WI38 (cell line): ENCODE measurements at regions not wholly inside any gene's neighbourhood (a gene's known extent, or its start where the extent isn't known, plus 50 kb on each side); places are given as distances from the start of the nearest gene placed in this dataset.
"Not testable (repeated sequence)": the region's sequence is repeated elsewhere in the genome, so short reads cannot be mapped to it uniquely, and the experiment has no call there.

Source experiments
- H3K4me3 ChIP-seq: 2 replicates; pipeline ENCODE4 v1.5.1; 2011; ENCODE audit warnings: low read depth, mild to moderate bottlenecking, control low read depth, low read length
- CTCF ChIP-seq: IDR thresholded peaks from 2 replicates; pipeline ENCODE4 v1.5.1; 2012; ENCODE audit warnings: low read depth, mild to moderate bottlenecking, control low read depth, low read length

- no peak for TF ChIP-seq CTCF
- H3K4me3 ChIP-seq, result no peak overlapping the region
Measured at GRCh38 chr15:93929375-93930094, 301.8 kb upstream of the MCTP2 start.

DNA sequence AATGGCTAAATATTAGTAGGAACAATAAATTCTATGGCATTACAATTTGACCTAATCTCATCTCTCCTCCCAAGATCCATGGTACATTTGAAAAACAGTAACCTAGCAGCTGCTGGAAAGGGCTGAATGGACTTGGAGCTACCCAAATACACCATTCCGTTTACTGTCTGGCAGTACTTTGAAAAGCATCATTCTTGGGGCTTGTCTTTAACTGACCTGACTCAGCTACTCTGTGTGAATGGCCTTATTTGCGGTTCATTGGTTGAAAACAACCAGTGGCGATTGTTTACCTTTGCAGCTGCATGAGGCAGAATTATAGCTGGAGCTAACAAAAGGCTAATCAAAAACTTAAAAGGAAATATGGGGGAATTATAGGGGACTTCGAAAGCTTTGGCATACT is 311.2 kb upstream of the MCTP2 start:
- TF ChIP-seq CTCF, result no peak
- no peak overlapping the region for H3K4me3 ChIP-seq

GRCh38 chr15:93918801-93919200 is 312.6 kb upstream of the MCTP2 start:
- H3K4me3 ChIP-seq, result not testable (repeated sequence)

GRCh38 chr15:93917181-93917580 is 314.2 kb upstream of the MCTP2 start:
- TF ChIP-seq CTCF, result no peak
- H3K4me3 ChIP-seq, result no peak overlapping the region

DNA sequence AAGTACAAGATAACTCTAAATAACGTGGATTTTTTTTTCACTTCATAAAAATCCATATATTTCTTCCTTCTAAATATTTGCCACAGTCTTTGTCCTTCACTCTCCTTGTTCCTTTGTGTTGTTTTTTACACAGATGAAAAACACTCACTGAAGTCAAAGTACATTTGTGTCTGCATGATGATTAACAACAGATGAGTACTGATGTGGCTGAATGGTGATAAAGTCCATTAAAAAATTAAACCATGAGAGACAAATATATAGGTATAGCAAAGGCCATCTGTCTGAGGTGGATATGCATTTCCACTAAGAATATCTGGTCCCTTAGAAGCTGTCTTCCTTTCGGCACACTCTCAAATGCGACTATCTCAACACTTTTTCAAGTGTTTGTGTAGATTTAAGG is 317.5 kb upstream of the MCTP2 start:
- H3K4me3 ChIP-seq, result no peak overlapping the region
- TF ChIP-seq CTCF, result no peak

GRCh38 chr15:93913310-93913709 is 318.1 kb upstream of the MCTP2 start:
- no peak overlapping the region for H3K4me3 ChIP-seq
- no peak for TF ChIP-seq CTCF

DNA sequence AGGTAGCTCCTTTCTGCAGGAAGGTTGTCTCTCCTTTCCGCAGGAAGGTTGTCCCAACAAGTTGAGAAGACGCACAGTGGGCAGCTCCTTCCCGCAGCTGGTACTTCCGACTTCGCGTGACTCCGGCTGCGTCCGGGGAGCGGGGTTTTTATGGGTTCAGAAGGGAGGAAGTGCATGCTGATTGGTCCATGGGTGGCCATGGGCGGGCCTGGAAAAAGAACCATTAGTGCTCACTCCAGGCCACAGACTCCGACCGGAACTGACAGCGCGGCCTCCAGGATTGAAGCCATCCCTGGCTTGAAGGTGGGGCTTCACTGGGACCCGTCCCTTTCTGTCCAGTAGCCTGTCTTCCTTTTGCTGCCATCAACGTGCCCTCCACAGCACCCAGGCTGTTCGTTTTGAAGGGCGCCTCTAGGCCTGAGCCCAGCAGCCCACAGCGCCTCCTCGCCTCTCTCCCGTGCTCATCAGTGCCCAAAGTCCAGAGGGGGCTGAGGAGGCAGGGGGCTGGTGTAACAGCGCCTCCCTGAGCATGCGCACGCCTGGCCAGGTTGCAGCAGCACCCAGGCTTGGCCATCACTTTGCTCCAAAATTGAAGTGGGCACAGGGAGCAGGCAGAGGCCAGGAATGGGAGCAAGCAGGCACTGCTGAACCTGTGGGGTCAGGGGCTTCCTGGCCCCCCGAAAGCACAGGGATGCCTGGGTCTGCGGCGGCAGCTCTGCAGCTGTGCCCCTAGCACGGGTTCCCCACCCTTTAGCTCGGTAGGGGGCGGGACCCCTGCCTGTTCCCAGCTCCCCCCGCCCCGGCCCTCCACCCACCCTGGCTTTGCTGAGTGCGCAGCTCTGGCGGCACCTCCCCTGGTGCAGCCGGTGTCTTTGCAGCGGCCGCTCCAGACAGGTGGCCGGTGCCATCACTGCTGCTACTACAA is 330.6 kb upstream of the MCTP2 start:
- no peak for TF ChIP-seq CTCF
- no peak overlapping the region for H3K4me3 ChIP-seq
